Naive thymus-derived CD8-positive, alpha-beta T cell (primary cell): ENCODE measurements at regions not wholly inside any gene's neighbourhood (a gene's known extent, or its start where the extent isn't known, plus 50 kb on each side); places are given as distances from the start of the nearest gene placed in this dataset.
A peak's percentile ranks its signal among the peaks of the same experiment; 100 is the strongest.

Experiments used
- ATAC-seq, 2 donors: fragments of 150-1000 bp; cut with Tn5 transposase in 1 of 2; sonication (Bioruptor Pico), chemical (Tn5 transposase) in 1 of 2; 1 replicate in 1 of 2; 2 replicates in 1 of 2; pipeline ENCODE4 v1.10.0; 2021; ENCODE audit warnings: mild to moderate bottlenecking in 2 of 2, moderate library complexity in 2 of 2
- POLR2A ChIA-PET: fragments of 350-600 bp; sonication (Branson Sonifier 250); formaldehyde crosslinking; loops from one replicate; lab custom pipeline; 2021; ENCODE audit warnings: antibody characterized with exemption; lab: Charles Lee
- DNase-seq, 10 donors: peaks; one replicate each; pipeline versions ENCODE4 v3.0.0 to v3.0.0-alpha.2; 2020 to 2022
- H3K27ac Mint-ChIP-seq, 10 donors: one replicate each; pipeline ENCODE4 v1.8.0; 2020 to 2022; ENCODE audit warnings: mild to moderate bottlenecking in 10 of 10, mixed read lengths in 10 of 10, moderate library complexity in 4 of 10, inconsistent platforms in 1 of 10
- H3K27me3 Mint-ChIP-seq, 5 donors: one replicate each; pipeline ENCODE4 v1.8.0; 2021 to 2022; ENCODE audit warnings: mixed read lengths in 5 of 5
- H3K36me3 Mint-ChIP-seq, 3 donors: one replicate each; pipeline ENCODE4 v1.8.0; 2020 to 2022; ENCODE audit warnings: mixed read lengths in 3 of 3, mild to moderate bottlenecking in 2 of 3, inconsistent platforms in 1 of 3
- H3K4me1 Mint-ChIP-seq, 4 donors: one replicate each; pipeline ENCODE4 v1.8.0; 2021 to 2022; ENCODE audit warnings: mixed read lengths in 4 of 4
- H3K4me3 Mint-ChIP-seq, 10 donors: one replicate each; pipeline ENCODE4 v1.8.0; 2020 to 2022; ENCODE audit warnings: mild to moderate bottlenecking in 10 of 10, mixed read lengths in 10 of 10, moderate library complexity in 6 of 10, inconsistent platforms in 1 of 10
- H3K9me3 Mint-ChIP-seq, 9 donors: one replicate each; pipeline ENCODE4 v1.8.0; 2020 to 2022; ENCODE audit warnings: mixed read lengths in 9 of 9, mild to moderate bottlenecking in 3 of 9, inconsistent platforms in 1 of 9, moderate library complexity in 1 of 9

DNA sequence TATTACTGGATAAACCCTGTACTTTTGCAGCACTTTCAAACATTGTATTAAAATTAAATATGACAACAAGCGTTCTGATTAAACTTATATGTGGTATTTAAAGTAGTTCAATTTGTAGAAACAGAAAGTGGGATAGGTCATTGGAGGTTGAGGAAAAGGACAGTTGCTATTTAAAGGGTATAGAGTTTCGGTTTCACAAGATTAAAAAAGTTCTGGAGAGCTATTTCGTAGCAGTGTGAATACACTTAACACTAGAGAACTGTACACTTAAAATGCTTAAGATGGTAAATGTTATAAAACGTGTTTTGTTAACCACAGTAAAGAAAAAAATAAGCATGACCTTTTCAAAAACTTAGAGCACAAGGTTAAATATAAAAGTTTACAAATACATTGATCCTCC is 382.1 kb downstream of the BRINP1 start:
- no peak overlapping the region for H3K27ac Mint-ChIP-seq
- H3K27me3 Mint-ChIP-seq, result peaks cover 0 to 14% (median 0%) of the 10 kb centered on the region in 5 donors
- no peaks in the 10 kb centered on the region for H3K4me1 Mint-ChIP-seq
- POLR2A ChIA-PET, result no interaction called here
- peaks cover 0 to 22% (median 6%) of the 10 kb centered on the region in 9 donors for H3K9me3 Mint-ChIP-seq
- no peaks in the 10 kb centered on the region for H3K36me3 Mint-ChIP-seq
- DNase-seq, result no peak
- ATAC-seq, result no peak
- no peak overlapping the region for H3K4me3 Mint-ChIP-seq

DNA sequence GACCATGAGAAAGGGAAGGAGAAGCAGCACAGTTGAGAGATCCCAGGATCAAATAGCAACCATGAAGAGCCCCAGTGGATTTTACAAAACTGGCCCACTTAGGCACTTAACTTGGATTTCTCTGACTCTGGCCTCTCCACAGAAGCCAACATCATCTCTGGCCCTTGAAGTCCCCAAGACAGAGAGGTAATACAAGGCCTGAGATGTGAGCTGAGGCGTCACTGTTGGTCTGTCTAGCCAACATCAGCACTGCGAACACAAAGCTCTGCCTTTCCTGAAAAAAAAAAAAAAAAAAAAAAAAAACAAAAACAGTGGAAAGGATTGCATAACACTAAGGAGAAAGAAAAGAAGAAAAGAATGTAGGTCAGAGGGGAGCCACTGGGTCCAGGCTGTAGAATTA is 378.3 kb downstream of the BRINP1 start:
- ATAC-seq, result no peak

DNA sequence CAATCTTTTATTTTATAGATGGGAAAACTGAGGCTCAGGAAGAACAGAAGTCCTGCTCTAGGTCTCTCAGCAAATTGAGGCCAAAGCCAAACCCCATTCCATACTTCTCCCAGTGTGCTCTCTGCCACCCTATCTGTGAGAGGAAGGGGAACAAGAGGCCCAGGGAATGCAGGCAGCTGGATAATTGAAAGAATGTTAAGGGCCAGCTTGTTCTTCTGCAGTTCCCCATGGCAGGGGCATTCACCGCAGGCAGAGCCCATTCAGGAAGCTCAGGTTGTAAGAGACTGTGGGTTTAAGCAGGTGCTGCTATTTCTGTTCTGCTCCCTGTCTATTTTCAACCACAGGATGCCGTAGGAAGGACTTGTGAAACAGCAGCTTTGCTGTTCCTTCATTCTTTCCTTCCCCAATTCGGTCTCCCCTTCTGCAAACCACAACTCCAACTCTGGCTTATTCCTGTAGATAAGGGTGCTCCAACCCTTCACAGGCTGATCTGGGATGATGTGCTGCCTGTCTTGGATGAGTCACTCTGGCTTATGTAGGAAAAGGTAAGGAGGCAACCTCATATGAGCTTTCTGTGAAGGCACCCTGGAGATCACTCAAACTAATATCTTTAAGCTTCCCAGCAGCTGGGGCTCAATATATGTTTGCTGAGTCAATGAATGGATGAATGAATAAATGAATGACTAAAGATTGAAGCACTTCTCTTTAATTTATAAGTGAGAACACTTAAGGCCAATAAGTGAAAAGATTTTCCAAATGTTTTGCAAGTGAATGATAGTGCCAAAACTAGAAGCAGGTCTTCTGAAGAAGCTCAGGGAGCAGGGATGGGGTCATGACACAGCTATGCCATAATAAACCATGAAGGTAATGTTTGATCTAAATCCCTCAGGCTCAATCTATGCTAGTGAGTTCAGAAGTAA is 377.6 kb downstream of the BRINP1 start:
- Mint-ChIP-seq H3K4me1 (no peaks in the 10 kb centered on the region), H3K27me3 (peaks cover 0 to 14% (median 0%) of the 10 kb centered on the region in 5 donors), H3K9me3 (peaks cover 0 to 22% (median 2%) of the 10 kb centered on the region in 9 donors), H3K36me3 (no peaks in the 10 kb centered on the region), H3K27ac (no peak overlapping the region), H3K4me3 (no peak overlapping the region)
- POLR2A ChIA-PET, result no interaction called here
- DNase-seq (no peak), ATAC-seq (no peak)

More for the DNA sequence above, 378.3 kb downstream of the BRINP1 start:
- Mint-ChIP-seq H3K4me3 (no peak overlapping the region), H3K4me1 (no peaks in the 10 kb centered on the region), H3K27ac (no peak overlapping the region), H3K36me3 (no peaks in the 10 kb centered on the region), H3K27me3 (peaks cover 0 to 14% (median 0%) of the 10 kb centered on the region in 5 donors), H3K9me3 (peaks cover 0 to 22% (median 2%) of the 10 kb centered on the region in 9 donors)
- no peak for DNase-seq
- POLR2A ChIA-PET, result no interaction called here

DNA sequence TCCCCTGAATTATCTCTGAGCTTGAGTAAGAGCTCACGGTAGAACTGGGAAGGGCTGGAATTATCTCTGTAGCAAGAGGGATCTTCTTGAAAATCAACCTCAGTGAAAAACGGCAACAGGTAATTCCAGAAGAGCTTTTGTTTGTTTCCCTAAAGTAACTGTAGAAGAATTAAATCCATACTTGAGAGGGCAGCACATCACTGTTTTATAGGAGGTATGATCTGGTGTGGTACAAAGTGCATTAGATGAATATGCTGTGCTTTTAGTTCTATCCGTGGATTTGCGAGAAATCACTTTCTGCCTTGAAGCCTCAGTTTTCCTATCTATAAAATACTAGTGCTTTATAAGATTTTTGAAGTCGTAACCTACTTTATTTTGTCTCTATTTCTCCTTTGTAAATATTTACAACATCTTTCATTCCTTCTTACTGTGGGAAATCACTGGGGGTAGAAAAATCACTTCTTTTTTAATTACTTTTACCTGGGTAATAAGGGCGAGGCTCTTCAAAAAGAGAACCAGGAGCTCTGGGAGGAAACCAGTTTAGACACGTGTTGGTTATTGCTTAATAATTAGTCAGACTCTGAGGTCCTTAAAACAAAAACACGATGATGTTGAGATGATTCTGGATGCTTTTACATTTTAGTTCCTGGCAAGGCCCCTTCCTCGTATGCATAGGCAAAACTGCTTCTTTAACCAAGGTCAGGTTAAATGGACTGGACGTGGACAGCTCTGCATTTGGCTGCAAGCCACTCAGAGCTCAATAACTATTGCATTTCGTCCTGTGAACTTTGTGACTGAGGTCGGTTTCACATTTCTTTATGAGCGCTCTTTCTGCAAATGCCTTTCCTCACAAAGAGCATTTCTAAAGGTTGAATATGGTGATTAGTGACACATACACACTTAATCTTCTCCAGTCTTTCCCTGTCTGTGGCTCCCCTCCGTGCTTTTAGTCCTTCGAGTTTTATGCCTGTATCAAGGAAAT is 376.1 kb downstream of the BRINP1 start:
- H3K9me3 Mint-ChIP-seq, result peaks cover 0 to 22% (median 2%) of the 10 kb centered on the region in 9 donors
- H3K27me3 Mint-ChIP-seq, result peaks cover 0 to 14% (median 0%) of the 10 kb centered on the region in 5 donors
- no peak overlapping the region for H3K27ac Mint-ChIP-seq
- H3K4me3 Mint-ChIP-seq, result no peak overlapping the region
- POLR2A ChIA-PET, result no interaction called here
- H3K4me1 Mint-ChIP-seq, result no peaks in the 10 kb centered on the region
- DNase-seq (no peak), ATAC-seq (no peak)
- H3K36me3 Mint-ChIP-seq, result no peaks in the 10 kb centered on the region

DNA sequence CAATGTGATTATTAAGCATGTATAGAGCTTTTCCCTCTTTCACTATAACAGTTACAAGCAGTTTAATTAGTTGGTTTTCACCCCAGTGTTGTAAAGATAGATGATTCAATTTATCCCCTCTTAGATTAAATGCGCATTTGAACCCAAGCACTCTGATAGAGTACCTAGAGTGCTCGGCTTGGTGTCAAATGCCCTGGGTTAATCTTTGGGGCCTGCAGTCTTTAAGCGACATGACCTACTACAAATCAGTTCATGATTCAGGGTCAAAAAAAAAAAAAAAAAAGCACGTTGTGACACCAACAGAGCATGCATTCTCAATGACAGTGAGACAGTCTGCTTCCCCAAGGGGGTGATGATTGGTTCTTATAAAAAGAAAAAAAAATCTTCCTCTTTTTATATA is 375.3 kb downstream of the BRINP1 start:
- ATAC-seq (no peak), DNase-seq (no peak)
- Mint-ChIP-seq H3K9me3 (peaks cover 0 to 23% (median 2%) of the 10 kb centered on the region in 9 donors), H3K27me3 (peaks cover 0 to 10% (median 0%) of the 10 kb centered on the region in 5 donors), H3K4me3 (no peak overlapping the region), H3K27ac (no peak overlapping the region), H3K36me3 (no peaks in the 10 kb centered on the region), H3K4me1 (no peaks in the 10 kb centered on the region)
- POLR2A ChIA-PET, result no interaction called here

DNA sequence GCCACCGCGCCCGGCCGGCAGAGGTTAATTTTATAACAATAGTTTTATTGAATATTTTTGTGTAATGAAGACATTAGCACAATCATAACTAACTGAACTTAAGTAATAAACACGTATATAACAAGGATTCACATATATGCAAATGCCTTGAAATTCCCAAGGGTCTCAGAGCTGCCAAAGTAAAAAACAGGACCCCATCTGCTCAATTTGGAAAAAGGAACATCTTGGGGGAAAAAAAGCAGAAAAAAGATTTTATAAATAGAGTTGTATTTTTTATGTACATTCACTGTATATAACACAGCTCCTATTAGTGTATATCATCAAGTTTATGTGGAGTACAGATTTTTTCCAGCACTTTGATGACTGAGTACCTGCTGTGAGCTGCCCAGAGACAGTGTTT is 366.7 kb downstream of the BRINP1 start:
- Mint-ChIP-seq H3K4me3 (no peak overlapping the region), H3K27ac (no peak overlapping the region), H3K4me1 (no peaks in the 10 kb centered on the region), H3K27me3 (no peaks in the 10 kb centered on the region), H3K9me3 (peaks cover 0 to 11% (median 2%) of the 10 kb centered on the region in 9 donors), H3K36me3 (no peaks in the 10 kb centered on the region)
- no peak for ATAC-seq
- POLR2A ChIA-PET, result no interaction called here
- DNase-seq, result no peak

DNA sequence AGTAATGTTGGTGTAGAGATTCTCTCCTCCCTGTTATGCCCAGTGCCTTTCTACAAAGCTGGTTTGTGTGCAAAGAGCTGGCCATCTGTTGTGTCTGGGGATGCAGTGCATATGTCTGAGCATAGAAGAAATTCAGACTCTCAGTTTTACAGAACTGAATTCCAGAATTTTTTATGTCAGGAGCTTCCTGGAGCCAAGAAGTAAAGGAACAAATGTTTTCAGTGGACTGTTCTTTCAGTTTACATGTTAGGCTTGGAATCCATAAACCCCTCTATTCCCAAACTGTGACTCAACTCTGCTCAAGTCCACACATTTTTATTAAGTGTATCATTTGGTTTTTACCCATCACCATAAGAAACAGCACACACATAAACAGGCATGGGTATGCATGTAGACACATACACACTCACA is 366.0 kb downstream of the BRINP1 start:
- POLR2A ChIA-PET, result no interaction called here
- Mint-ChIP-seq H3K9me3 (peaks cover 0 to 15% (median 3%) of the 10 kb centered on the region in 9 donors), H3K4me1 (no peaks in the 10 kb centered on the region), H3K27ac (no peak overlapping the region), H3K27me3 (no peaks in the 10 kb centered on the region), H3K4me3 (no peak overlapping the region), H3K36me3 (no peaks in the 10 kb centered on the region)
- ATAC-seq (no peak), DNase-seq (no peak)

DNA sequence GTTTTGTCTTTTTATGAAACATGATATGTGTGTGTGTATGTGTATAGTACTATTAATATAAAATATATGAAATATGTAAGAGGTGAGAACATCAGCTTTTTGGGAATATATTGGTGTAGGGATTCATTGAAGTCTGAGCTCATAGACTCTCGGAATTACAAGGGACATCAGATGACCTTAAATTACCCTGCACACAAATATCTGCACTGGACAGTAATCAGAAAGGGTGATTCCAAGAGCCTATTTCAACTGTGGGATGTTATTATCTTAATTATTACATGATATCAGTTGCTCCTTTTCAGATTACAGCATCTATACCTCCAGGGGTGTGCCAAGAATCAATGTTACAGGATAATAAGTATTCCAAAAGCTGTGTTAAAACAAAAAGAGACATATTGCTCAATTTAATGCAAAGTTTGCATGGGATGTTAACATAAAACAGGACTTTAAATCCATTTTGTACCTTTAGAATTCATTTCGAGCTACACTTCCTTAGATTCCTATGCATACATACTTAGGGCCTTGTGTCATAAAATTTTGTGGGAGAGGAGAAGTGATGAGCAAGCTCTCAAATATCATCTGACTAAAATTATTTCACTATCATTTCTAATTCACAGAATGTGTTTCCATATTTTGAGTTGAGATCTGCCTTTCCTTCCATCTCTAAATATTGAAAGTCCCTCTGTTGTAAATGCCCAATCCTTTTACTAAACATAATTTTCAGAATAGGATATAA is 365.2 kb downstream of the BRINP1 start:
- H3K36me3 Mint-ChIP-seq, result no peaks in the 10 kb centered on the region
- H3K27ac Mint-ChIP-seq, result no peak overlapping the region
- no peaks in the 10 kb centered on the region for H3K4me1 Mint-ChIP-seq
- peaks cover 0 to 18% (median 3%) of the 10 kb centered on the region in 9 donors for H3K9me3 Mint-ChIP-seq
- ATAC-seq (no peak), DNase-seq (no peak)
- POLR2A ChIA-PET, result no interaction called here
- no peak overlapping the region for H3K4me3 Mint-ChIP-seq
- H3K27me3 Mint-ChIP-seq, result no peaks in the 10 kb centered on the region

DNA sequence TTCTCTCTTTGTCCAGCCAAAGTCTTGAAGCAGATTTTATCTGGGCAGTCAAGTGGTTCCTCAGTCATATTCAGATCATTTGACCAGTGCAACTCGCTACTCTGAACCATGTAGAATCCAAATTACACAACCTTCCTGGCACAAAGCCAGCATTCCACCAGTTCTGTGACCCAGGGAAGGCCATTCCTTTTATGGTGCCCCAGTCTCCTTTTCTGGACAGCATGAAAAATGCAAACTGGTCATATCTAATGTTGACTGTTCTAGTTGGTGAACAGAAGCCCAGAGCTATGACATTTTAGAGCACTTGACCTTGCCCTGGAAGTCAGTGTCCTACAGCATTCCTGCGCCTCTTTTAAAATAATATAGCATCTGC is 364.6 kb downstream of the BRINP1 start:
- no peak overlapping the region for H3K4me3 Mint-ChIP-seq
- H3K4me1 Mint-ChIP-seq, result no peaks in the 10 kb centered on the region
- peaks cover 0 to 19% (median 3%) of the 10 kb centered on the region in 9 donors for H3K9me3 Mint-ChIP-seq
- H3K27ac Mint-ChIP-seq, result no peak overlapping the region
- no peaks in the 10 kb centered on the region for H3K36me3 Mint-ChIP-seq
- POLR2A ChIA-PET, result no interaction called here
- no peaks in the 10 kb centered on the region for H3K27me3 Mint-ChIP-seq
- ATAC-seq (no peak), DNase-seq (no peak)

DNA sequence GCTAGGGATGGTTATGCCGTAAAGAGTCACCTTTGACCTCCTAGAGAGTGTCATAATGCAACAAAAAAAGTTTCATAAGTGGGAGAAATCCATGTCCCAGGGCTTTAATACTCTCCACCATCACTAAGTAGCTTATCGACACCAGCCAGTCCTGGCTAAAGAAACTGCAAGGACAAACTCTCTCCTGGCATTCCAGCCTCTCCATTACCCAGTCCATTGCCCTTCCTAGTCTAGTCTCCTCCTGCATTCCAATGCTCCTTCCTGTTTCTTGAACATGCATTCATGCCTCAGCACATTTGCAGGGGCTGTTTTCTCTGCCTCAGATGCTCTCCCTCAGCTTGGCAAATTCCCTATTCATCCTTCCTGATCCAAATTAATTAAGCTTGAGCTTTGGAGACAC is 364.1 kb downstream of the BRINP1 start:
- H3K9me3 Mint-ChIP-seq, result peaks cover 0 to 19% (median 4%) of the 10 kb centered on the region in 9 donors

DNA sequence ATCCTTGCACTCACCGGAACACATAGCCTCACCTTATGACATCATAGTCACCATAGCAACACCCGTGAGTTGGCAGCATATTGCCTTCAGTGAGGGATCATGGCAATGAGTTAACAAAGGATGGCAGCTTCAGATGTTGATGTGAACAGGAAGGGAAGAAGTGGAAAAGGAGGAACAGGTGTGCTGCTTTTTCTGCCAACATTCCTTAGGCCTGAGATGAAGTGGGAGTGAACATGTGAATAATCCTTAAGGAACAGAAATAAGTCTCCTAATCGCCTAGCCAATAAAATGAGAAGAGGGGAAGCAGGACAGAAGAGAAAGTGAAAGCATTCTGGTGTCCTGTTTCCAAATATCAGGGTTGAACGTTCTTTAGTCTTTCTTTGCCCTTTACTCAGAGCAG is 360.0 kb downstream of the BRINP1 start:
- Mint-ChIP-seq H3K36me3 (no peaks in the 10 kb centered on the region), H3K9me3 (peaks cover 0 to 19% (median 3%) of the 10 kb centered on the region in 9 donors), H3K27me3 (no peaks in the 10 kb centered on the region), H3K27ac (no peak overlapping the region), H3K4me1 (no peaks in the 10 kb centered on the region), H3K4me3 (no peak overlapping the region)
- DNase-seq, result no peak
- POLR2A ChIA-PET, result no interaction called here
- ATAC-seq, result no peak

More for the DNA sequence above, 364.1 kb downstream of the BRINP1 start:
- POLR2A ChIA-PET, result no interaction called here
- Mint-ChIP-seq H3K27me3 (no peaks in the 10 kb centered on the region), H3K36me3 (no peaks in the 10 kb centered on the region), H3K4me3 (no peak overlapping the region), H3K4me1 (no peaks in the 10 kb centered on the region), H3K27ac (no peak overlapping the region)
- DNase-seq, result no peak
- no peak for ATAC-seq

DNA sequence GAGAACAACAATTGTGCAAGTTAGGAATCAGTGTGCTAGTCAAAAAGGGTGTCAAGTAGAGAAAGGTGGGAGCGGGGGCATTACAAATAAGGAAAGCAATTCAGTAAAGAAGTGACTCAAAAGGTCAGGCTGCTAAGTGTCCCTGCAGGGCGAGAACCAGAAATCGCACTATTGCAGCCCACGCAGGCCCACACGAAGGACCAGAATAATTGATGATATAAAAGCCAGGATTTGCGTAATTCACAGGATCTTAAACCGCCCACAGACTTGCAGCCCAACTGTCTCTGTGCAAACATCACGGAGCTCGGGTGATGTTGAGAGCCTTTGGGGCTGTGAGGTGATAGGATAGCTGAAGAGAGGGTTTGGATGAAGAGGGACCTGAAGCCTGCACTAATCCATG is 349.0 kb downstream of the BRINP1 start:
- Mint-ChIP-seq H3K27me3 (peaks cover 0 to 4% (median 0%) of the 10 kb centered on the region in 5 donors), H3K4me3 (no peak overlapping the region), H3K36me3 (no peaks in the 10 kb centered on the region), H3K4me1 (no peaks in the 10 kb centered on the region), H3K27ac (peak overlapping the region in 1 of 10 donors; percentile 24), H3K9me3 (peaks cover 0 to 11% (median 4%) of the 10 kb centered on the region in 9 donors)
- no peak for ATAC-seq
- POLR2A ChIA-PET, result no interaction called here
- DNase-seq, result no peak
